GM10266 (cell line): ENCODE measurements at regions not wholly inside any gene's neighbourhood (a gene's known extent, or its start where the extent isn't known, plus 50 kb on each side); places are given as distances from the start of the nearest gene placed in this dataset.

Experiments
- DNase-seq: peaks from one replicate; pipeline ENCODE4 v3.0.0; 2012; ENCODE audit errors: extremely low spot score
- CTCF ChIP-seq: IDR thresholded peaks from 2 replicates; pipeline ENCODE4 v1.5.1; 2012; ENCODE audit warnings: mild to moderate bottlenecking, low read depth; ENCODE audit not compliant: control insufficient read depth, insufficient read depth; ENCODE audit errors: missing control alignments

DNA sequence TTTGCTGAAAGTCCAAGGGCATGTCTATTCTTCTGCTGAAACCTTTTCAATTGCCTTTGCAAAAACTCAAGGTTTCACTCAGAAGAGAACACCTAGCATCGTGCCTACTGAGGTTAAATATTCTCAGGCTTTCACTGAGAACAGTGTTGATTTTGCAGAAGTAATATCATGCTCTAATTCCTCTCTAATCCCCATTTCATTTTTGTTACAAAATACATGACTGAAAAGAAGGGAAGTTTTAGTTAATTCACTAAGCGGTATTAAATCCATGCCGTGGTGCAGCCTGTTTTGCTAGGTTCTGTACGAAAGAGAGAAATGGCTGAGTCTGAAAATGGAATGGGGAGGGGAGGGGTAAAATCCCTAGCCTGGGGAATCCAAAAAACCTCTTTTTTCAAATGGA, 163.2 kb upstream of the CAMK1G start:
- DNase-seq, result no peak
- no peak for TF ChIP-seq CTCF

- no peak for DNase-seq
Measured at GRCh38 chr1:209421186-209421585, 162.3 kb upstream of the CAMK1G start.

DNA sequence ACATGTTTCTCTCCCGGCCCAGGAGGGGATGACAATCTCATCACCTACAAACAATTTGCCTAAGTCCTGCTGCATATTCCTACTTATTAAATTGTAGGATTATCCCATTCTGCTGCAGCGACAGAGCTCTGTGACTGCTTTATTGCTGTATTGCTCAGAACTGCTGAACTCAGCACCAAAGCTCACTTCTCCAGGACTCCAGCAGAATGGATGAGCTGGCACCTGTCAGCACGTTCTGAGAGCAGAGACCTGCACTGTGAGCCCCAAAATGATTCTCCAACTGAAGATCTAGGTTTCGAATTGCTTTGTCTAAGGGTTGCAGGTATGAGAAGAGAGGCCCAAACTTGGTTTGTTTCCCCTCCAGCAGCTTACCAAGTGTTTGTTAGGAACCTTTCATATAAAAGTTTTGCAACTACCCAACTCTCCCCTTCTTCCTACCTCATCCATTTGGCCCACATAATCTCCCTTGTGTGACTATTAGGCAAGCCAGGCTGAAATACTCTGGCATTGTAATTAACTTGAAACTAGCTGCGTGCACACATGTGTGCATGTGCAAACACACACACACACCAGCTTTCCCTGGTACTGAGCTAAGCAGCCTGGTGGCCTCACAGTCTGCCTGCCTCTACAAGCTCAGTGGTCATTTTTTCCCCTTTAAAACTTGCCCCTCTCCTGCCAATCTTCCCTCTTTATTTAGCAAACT, 161.4 kb upstream of the CAMK1G start:
- DNase-seq, result no peak
- TF ChIP-seq CTCF, result no peak

More at GRCh38 chr1:209421186-209421585, 162.3 kb upstream of the CAMK1G start:
- TF ChIP-seq CTCF, result no peak

- no peak for TF ChIP-seq CTCF
- no peak for DNase-seq
Measured at GRCh38 chr1:209425959-209426358, 157.6 kb upstream of the CAMK1G start.

- no peak for TF ChIP-seq CTCF
- no peak for DNase-seq
Measured at GRCh38 chr1:209427277-209427676, 156.2 kb upstream of the CAMK1G start.

- no peak for TF ChIP-seq CTCF
- no peak for DNase-seq
Measured at GRCh38 chr1:209427811-209428210, 155.7 kb upstream of the CAMK1G start.

DNA sequence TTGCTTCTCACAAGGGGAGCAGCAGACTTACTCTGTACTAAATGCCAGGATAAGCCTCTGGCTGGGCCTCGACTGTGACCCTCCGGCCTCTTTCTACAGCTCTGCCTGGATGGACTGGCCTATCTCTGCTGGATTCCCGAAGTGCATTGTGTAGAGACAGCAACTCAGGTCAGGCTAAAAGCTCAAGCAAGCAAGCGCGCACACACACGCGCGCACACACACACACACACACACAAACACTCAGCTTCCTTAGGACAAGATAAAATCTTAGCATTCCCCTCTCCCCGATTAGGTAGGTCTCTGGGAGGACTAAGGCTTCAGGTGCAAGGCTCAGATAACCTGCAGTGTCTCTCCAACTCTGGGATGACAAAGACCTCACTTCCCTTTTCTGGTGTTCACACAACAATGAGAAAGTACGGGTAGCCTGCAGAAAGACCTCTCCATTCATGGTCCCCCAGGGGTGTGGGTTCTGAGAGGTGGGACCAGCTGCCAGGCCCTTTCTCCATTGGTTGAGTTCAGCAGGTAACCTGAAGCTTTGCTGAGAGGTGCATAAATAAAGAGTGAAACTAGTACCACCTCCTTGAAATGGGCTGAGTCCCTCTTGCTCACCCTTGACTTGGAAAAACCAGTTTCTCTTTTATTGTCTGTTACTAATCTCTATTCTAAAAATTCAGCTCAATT, 155.1 kb upstream of the CAMK1G start:
- TF ChIP-seq CTCF, result no peak
- no peak for DNase-seq
